ENCODE measurements at regions not wholly inside any gene's neighbourhood (a gene's known extent, or its start where the extent isn't known, plus 50 kb on each side); places are given as distances from the start of the nearest gene placed in this dataset.

DNA sequence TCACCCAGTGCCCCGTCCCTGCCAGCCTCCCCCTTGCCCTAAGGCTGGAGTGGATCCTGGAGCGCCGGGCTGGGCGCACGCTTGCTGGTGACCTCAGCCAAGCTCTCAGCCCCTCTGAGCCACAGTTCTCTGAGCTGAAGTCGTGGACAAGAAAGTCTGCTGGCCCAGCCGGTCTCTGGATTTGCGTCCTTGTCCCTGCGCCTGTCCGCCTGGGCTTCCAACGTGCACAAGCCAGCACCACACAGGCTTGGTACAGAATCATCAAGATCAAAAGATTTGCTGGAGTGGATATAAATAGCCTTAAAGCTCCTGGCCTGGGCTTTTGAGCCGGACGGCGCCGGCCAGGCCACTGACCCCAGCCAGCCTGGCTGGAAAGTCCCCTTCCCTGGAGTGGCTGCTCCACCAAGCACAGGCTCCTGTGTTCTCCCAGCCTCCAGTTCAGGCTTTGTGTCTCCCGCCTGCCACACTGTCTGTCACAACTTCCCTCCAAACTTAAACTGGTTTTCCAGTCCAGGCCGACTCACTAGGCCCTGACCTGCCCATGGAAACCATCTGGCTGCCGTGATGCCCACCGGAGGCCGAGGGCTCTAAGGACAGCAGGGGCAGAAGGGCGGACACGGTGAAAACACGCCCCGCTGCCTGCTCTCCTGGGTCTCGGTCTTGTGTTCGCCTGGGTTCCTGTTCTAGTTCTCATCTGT is 156.2 kb downstream of the NUP210 start:
- H3K27ac ChIP-seq (ENCODE audit: low read length) = no peak overlapping the region
- no peaks in the 10 kb centered on the region for H3K79me2 ChIP-seq (ENCODE audit: low read length)
- no peaks in the 10 kb centered on the region for H3K36me3 ChIP-seq (replicated peaks; ENCODE audit: low read depth, low read length)
- no peak overlapping the region for H3K4me2 ChIP-seq (ENCODE audit: low read length)
- H3K4me1 ChIP-seq (ENCODE audit: low read length) = peaks cover 6% of the 10 kb centered on the region
- H4K20me1 ChIP-seq (ENCODE audit: insufficient read depth, low read length) = no peaks in the 10 kb centered on the region
- no peak overlapping the region for H3K4me3 ChIP-seq (ENCODE audit: low read length)
- H3K9me3 ChIP-seq (ENCODE audit: insufficient read depth, low read length) = no peaks in the 10 kb centered on the region
- no peak overlapping the region for H2AFZ ChIP-seq (ENCODE audit: low read depth, low read length)
- H3K9ac ChIP-seq (ENCODE audit: low read length) = no peak overlapping the region
- TF ChIP-seq, protein P1, sequence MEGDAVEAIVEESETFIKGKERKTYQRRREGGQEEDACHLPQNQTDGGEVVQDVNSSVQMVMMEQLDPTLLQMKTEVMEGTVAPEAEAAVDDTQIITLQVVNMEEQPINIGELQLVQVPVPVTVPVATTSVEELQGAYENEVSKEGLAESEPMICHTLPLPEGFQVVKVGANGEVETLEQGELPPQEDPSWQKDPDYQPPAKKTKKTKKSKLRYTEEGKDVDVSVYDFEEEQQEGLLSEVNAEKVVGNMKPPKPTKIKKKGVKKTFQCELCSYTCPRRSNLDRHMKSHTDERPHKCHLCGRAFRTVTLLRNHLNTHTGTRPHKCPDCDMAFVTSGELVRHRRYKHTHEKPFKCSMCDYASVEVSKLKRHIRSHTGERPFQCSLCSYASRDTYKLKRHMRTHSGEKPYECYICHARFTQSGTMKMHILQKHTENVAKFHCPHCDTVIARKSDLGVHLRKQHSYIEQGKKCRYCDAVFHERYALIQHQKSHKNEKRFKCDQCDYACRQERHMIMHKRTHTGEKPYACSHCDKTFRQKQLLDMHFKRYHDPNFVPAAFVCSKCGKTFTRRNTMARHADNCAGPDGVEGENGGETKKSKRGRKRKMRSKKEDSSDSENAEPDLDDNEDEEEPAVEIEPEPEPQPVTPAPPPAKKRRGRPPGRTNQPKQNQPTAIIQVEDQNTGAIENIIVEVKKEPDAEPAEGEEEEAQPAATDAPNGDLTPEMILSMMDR (IDR thresholded peaks at IDR 0.05; ENCODE audit: low read depth, low read length) = no peak
- no peak for TF ChIP-seq EZH2phosphoT487 (IDR thresholded peaks at IDR 0.05; ENCODE audit: low read depth)
- H3K27me3 ChIP-seq (ENCODE audit: low read depth, low read length) = peaks cover 47% of the 10 kb centered on the region

DNA sequence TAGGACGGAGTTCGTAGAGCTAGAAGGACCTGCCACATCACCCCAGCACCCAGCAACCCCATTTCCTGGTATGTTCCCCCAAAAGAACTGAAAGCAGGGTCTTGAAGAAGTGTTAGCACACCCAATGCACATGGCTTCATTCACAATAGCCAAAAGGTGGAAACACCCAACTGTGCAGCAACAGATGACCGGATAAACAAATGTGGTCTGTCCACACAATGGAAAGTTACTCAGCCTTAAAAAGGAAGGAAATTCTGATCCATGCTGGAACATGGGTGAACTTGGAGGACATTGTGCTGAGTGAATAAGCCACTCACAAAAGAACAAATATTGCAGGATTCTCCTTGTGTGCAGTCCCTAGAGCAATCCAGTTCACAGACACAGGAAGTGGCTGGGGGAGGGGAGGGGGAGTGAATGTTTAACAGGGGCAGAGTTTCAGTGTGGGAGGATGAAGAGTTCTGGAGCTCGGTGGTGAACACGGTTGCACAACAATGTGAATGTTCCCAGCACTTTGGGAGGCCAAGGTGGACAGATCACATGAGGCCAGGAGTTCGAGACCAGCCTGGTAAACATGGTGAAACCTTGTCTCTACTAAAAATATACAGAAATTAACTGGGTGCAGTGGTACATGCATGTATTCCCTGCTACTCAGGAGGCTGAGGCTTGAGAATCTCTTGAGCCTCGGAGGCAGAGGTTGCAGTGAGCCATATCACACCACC is 157.5 kb downstream of the NUP210 start:
- H3K27ac ChIP-seq (ENCODE audit: low read length) = no peak overlapping the region
- no peak overlapping the region for H2AFZ ChIP-seq (ENCODE audit: low read depth, low read length)
- H4K20me1 ChIP-seq (ENCODE audit: insufficient read depth, low read length) = no peaks in the 10 kb centered on the region
- H3K27me3 ChIP-seq (ENCODE audit: low read depth, low read length) = peaks cover 41% of the 10 kb centered on the region
- H3K9me3 ChIP-seq (ENCODE audit: insufficient read depth, low read length) = no peaks in the 10 kb centered on the region
- H3K4me1 ChIP-seq (ENCODE audit: low read length) = peaks cover 6% of the 10 kb centered on the region
- TF ChIP-seq, protein P1 (IDR thresholded peaks at IDR 0.05; ENCODE audit: low read depth, low read length) = no peak
- no peak for TF ChIP-seq EZH2phosphoT487 (IDR thresholded peaks at IDR 0.05; ENCODE audit: low read depth)
- H3K4me2 ChIP-seq (ENCODE audit: low read length) = peak overlapping the region; percentile 1; the same call in 1 of the 2 replicates
- H3K4me3 ChIP-seq (ENCODE audit: low read length) = no peak overlapping the region
- no peak overlapping the region for H3K9ac ChIP-seq (ENCODE audit: low read length)
- H3K79me2 ChIP-seq (ENCODE audit: low read length) = no peaks in the 10 kb centered on the region
- no peaks in the 10 kb centered on the region for H3K36me3 ChIP-seq (replicated peaks; ENCODE audit: low read depth, low read length)

DNA sequence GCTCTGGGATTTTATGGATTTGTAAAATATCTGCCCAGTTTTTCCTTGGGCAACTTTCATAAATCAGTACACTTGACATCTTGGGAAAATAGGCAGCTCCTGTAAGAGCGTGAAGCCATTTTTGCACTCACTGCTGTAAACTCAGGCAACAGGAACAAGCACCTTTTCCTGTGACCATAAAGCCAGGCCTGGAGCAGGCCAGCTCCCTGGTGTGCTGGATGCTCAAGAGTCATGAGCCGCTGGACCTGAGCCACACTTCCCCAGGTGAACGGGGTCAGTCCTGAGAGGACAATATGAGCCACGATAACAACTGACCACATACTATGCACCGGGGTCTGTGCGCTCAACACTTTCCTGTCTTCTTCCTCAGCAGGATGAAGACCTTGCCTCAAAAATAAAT is 158.2 kb downstream of the NUP210 start:
- no peaks in the 10 kb centered on the region for H3K9me3 ChIP-seq (ENCODE audit: insufficient read depth, low read length)
- TF ChIP-seq, protein P1 (IDR thresholded peaks at IDR 0.05; ENCODE audit: low read depth, low read length) = no peak
- TF ChIP-seq EZH2phosphoT487 (IDR thresholded peaks at IDR 0.05; ENCODE audit: low read depth) = no peak
- H3K4me2 ChIP-seq (ENCODE audit: low read length) = no peak overlapping the region
- H3K9ac ChIP-seq (ENCODE audit: low read length) = no peak overlapping the region
- peaks cover 6% of the 10 kb centered on the region for H3K4me1 ChIP-seq (ENCODE audit: low read length)
- H3K36me3 ChIP-seq (replicated peaks; ENCODE audit: low read depth, low read length) = no peaks in the 10 kb centered on the region
- H4K20me1 ChIP-seq (ENCODE audit: insufficient read depth, low read length) = no peaks in the 10 kb centered on the region
- H3K27ac ChIP-seq (ENCODE audit: low read length) = no peak overlapping the region
- no peaks in the 10 kb centered on the region for H3K79me2 ChIP-seq (ENCODE audit: low read length)
- H2AFZ ChIP-seq (ENCODE audit: low read depth, low read length) = no peak overlapping the region
- peaks cover 39% of the 10 kb centered on the region for H3K27me3 ChIP-seq (ENCODE audit: low read depth, low read length)
- H3K4me3 ChIP-seq (ENCODE audit: low read length) = no peak overlapping the region

DNA sequence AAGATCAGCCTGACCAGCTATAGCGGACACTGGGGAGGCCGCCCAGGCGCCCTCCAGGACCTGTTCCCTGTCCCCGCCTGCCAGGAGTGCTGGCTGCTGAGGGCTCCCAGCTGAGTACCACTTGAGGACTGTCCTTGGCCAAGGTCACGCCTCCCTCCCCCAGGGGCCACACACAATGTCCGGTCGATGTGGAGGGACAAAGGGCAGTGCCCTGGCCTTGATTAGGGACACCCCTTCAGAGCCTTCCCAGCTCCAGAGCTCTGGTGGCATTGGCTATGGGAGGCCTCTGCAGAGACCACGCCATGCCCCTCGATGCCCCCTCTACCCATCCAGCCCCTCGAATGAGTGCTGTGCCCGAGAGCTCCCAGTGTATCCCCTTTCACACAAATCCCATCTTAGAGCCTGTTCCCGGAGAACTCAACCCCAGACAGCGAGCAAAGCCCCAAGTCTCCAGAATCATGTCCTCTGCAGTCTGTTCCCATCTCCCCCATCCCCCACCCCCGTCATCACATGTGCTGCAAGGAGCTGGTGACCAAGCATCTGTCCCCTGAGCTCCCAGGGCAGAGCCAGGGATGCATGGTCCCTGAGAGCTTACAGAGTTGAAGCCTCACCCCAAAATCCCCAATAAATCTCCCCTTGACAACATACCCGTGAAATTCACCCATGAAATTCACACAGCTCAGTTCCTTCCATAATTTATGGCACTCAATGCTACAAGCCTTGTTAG is 158.9 kb downstream of the NUP210 start:
- Histone ChIP-seq H3K4me2 (ENCODE audit: low read length) (no peak overlapping the region), H3K9ac (ENCODE audit: low read length) (no peak overlapping the region), H2AFZ (ENCODE audit: low read depth, low read length) (no peak overlapping the region), H3K79me2 (ENCODE audit: low read length) (no peaks in the 10 kb centered on the region), H4K20me1 (ENCODE audit: insufficient read depth, low read length) (no peaks in the 10 kb centered on the region), H3K4me1 (ENCODE audit: low read length) (peaks cover 6% of the 10 kb centered on the region), H3K36me3 (replicated peaks; ENCODE audit: low read depth, low read length) (no peaks in the 10 kb centered on the region), H3K9me3 (ENCODE audit: insufficient read depth, low read length) (no peaks in the 10 kb centered on the region), H3K27ac (ENCODE audit: low read length) (no peak overlapping the region), H3K27me3 (ENCODE audit: low read depth, low read length) (peaks cover 43% of the 10 kb centered on the region), H3K4me3 (ENCODE audit: low read length) (no peak overlapping the region)
- TF ChIP-seq, protein P1 (IDR thresholded peaks at IDR 0.05; ENCODE audit: low read depth, low read length) = no peak
- no peak for TF ChIP-seq EZH2phosphoT487 (IDR thresholded peaks at IDR 0.05; ENCODE audit: low read depth)
